HG02885 (cell line): ENCODE measurements at regions not wholly inside any gene's neighbourhood (a gene's known extent, or its start where the extent isn't known, plus 50 kb on each side); places are given as distances from the start of the nearest gene placed in this dataset.
"Not testable (repeated sequence)": the region's sequence is repeated elsewhere in the genome, so short reads cannot be mapped to it uniquely, and the experiment has no call there.

Experiments
- ATAC-seq: cut with Tn5 transposase; IDR thresholded peaks from one replicate; pipeline ENCODE4 v1.9.1; 2021; ENCODE audit warnings: mild to moderate bottlenecking; ENCODE audit not compliant: unreplicated experiment, poor library complexity

DNA sequence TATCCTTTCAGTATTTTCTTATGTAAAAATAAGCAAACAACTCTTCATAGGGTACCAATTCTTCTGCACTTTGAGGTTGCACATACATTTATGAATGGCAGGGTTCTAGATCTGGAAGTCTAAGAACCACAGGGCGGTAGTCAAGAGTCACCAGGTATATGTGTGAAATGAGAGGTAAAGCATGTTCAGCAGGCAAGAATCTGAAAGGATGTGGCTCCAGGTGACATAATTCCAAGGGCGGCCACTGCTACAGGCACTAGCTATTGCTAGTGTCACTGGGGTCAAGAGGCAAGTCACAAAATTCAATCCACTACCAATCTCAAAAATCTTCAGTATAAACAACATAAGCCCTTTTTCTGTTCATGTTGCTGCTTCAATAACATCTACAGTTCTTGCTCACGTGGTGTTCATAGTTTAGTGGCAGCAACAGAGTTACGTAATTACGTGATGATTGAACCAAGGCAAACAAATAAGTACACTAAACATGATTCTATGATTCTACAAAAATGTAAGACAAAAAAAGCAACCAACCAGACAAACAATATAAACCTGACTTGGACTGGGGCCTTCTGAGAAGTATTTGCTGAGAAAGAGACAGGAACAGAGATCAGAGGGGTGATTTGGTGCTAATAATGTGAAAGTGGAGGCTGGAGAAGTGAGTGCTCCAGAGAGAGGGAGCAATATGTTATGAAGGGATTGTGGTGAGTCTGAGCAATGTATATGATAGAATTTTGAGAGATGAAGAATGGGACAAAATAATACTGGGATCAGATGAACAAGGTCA is 101.7 kb downstream of the NAA11 start:
- no peak for ATAC-seq

DNA sequence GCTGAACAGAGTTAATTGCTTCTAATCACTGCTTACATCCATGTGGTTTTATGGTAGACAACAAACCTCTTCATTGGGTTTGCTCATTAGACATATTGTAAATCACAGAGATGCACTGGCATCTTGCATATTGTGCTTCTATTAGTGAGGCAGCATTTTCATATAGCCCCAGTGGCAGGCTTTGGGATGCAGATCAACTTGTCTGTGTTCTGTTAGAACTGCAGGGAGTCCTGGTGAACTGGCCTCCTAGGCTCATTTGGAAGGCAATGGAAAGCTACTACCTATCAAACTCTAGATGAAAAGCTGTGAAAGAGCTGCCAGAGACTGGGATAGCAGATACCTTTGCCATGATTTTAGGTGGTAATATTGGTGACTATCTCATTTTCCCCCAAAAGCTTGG is 108.8 kb downstream of the NAA11 start:
- no peak for ATAC-seq

DNA sequence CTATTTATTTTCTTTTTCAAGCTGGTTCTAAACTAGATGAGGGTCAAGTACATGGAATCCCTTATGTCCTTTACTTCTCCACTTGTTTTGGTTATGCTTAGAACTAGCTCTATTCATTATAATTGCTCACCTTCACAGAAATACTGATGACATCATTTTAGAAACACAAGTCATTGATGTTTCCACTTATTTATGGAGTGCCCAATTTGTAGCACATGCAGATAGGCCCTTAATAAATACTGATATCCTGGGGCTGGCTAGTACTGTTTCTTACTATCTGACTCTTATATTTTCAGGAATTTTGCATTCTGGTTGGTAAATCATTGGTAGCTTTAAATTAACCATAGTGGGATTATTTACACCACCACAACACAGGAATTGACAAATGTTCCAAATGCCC is 112.2 kb downstream of the NAA11 start:
- no peak for ATAC-seq

DNA sequence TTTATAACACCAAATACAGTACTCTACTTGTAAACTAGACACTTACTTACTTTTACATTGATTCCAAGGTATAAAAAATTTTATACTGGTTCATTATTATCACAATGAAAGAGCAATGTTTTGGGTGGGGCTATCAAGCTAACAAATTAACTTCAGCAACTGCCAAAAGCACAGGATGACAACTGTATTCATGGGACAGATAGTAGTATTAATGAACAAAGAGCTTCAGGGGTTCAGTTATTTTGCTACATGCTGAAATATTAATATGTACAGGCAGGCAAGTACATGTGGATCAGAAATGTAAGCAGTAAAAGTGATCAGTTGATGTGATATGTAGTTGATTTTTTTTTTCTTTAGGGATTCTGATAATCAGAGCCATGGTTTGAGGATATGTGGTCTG is 112.9 kb downstream of the NAA11 start:
- ATAC-seq: no peak

DNA sequence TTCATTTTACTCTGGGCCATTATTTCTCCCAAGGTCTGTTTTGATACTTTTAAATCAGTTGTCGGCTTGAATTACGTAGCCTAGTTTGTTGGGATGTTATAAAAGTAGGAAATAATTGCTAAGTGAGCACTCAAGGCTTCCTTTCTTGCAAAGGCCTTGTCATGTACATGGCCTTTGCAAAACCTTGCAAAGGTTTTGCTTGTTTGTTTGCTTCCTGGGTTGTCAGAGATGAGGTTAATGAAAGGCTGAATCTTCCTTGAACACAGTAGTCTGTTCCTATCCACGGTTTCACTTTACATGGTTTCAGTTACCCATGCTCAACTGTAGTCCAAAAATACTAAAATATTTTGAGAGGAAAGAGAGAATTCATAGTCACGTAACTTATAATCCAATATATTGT is 113.5 kb downstream of the NAA11 start:
- ATAC-seq: no peak

DNA sequence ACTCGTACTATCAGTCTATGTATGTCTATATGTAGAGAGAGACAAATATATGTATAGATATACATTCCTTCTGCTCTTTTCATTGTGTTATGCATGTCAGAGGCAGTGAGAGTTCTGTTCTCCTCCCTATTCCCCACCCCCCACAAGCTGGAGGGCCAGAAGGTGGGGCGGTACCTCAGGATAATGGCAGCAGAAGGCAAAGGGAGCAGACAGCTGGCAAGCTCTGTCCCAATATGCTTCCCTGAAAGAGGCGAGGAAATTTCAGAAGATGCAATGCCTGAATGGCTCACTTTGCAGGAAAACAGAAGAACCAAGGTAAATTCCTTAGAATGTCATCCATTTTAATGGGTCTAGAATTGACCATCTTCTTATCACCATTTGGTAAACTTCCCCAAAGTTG is 114.4 kb downstream of the NAA11 start:
- ATAC-seq: no peak

DNA sequence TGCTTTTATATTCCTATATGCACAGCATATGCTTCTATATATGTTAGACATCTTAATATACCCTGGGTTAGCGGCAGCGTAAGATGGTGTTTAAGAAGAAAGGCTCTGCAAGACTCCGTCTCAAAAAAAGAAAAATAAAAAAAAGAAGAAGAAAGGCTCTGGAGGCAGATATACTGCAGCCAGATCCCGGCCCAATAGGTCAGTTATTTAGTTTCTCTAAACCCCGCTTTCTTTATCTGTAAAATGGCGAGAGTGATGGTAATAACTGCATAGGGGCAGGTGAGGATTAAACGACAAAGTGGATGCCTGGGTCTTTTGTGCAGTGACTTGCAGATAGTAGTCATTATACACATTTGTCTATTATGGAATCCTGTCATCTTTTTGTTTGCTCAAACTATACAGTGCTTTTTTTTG is 115.2 kb downstream of the NAA11 start:
- ATAC-seq: no peak

DNA sequence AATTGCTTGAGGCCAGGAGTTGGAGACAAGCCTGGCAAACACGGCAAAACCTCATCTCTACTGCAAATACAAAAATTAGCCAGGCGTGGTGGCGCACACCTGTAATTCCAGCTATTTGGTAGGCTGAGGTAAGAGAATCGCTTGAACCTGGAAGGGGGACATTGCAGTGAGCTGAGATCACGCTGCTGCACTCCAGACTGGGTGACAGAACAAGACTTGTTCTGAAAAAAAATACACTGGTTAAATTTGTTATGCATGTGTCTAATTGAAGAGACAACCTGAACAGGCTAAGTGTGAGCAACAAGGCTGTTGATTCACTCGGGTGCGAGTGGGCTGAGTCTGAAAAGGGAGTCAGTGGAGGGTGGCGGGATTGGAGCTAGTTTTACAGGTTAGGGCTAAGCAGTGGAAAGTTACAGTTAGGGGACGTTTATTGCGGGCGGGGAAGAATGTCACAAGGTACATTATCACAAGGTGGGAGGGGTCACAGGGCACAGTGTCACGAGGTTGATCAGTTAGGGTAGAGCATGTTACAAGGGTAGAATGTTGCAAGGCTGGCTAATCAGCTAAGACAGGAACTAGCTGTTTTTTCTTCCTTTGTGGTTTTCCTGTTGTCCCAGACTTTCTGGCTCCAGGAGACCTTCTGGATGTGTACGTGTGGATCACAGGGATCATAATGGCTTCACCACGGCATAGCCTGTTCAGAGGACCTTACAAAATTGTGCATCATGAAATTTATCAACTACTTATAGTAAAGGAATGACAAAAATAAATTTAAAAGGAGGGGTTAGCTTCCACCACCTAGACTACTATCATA is 115.8 kb downstream of the NAA11 start:
- no peak for ATAC-seq

DNA sequence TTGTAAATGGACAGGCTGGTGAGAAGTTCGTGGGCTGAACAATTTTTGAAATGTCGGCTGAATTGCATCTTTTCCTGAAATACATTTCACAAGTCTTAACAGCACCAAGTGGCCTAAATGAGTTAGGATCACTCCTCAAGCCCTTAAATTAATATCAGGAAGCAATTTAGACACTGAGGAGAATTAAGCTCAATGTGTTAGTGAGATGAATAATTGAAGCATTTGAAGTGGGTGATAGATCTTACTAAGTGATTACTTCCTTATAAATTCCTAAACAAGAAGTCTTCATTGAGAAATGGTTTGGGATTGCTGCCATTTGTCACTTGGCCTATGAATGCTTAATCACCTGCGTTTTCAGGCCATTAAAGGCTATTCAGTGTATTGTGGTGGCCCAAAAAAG is 116.8 kb downstream of the NAA11 start:
- ATAC-seq: no peak

DNA sequence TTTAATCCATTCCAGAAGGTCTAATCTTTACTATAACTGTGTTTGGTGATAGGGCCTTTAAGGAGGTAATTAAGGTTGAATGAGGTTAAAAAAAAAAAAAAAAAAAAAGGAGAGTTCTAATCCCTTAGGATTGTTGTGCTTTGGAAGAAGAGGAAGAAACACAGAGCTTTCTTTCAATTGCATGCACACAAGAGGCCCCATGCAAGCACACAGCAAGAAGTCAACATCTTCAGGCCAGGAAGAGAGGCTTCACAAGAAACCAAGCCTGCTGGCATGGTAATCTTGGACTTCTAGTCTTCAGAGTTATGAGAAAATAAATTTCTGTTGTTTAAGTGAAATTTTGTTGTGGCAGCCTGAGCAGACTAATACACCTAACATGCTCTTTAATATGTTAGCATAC is 118.6 kb downstream of the NAA11 start:
- no peak for ATAC-seq

DNA sequence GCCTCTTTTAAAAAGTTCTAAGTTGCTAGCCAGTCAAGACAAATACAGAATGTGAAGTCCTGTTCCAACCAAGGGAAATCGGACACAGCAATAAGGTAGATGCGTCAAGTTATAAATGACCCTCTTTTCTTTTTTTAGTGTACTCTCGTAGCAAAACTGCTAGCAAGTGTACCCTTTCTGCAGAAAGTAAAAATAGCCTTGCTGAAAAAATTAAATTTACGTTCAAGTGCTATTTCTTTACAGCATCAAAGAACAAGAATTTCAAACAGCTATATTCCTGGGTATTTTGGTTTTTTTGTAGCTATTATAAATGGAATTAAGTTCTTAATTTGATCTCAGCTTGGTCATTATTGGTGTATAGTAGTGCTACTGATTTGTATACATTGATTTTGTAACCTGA is 119.2 kb downstream of the NAA11 start:
- no peak for ATAC-seq

DNA sequence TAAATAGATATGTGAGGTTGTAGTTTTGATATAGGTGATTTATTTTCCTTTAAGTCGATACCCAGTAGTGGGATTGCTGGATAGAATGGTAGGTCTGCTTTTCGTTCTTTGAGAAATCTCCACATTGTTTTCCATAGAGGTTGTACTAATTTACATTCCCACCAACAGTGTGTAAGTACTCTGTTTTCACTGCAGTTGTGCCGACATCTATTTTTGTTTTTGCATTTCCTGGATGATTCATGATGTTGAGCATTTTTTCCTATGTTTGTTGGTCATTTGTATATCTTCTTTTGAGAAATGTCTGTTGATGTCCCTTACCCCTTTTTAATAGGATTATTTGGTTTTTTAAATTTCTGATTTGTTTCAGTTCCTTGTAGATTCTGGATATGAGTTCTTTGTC is 120.7 kb downstream of the NAA11 start:
- ATAC-seq: no peak

DNA sequence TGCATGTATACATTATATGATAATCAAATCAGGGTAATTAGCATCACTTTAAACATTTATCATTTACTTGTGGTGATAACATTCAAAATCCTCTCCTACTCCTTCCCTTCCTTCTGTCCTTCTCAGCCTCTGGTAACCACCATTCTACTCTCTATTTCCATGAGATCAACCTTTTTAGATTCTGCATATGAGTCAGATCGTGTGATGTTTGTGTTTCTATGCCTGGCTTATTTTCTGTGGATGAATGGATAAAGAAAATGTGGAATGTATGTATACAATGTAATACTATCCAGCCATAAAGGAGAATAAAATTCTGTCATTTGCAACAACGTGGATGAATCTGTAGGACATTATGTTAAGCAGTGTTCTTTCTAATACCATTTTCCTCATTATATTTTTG is 123.9 kb downstream of the NAA11 start:
- ATAC-seq: no peak

DNA sequence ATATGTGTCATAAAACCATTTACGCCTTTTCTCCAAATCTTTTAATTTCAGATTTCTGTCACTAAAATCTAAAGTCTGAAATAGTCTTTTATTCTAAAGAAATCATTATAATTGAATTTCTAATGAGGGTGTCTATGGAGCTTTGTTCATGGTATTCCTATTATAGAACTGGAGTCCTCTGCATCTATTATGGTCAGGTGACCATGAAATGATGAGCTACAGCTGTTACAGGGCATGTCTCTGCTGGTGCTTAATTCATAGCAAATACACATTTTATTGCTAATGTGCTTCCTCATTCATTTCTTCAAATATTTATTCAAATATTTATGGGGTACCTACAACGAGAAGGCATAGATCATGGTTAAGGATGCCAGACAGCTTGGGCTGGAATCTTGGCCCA is 126.1 kb downstream of the NAA11 start:
- ATAC-seq: no peak

DNA sequence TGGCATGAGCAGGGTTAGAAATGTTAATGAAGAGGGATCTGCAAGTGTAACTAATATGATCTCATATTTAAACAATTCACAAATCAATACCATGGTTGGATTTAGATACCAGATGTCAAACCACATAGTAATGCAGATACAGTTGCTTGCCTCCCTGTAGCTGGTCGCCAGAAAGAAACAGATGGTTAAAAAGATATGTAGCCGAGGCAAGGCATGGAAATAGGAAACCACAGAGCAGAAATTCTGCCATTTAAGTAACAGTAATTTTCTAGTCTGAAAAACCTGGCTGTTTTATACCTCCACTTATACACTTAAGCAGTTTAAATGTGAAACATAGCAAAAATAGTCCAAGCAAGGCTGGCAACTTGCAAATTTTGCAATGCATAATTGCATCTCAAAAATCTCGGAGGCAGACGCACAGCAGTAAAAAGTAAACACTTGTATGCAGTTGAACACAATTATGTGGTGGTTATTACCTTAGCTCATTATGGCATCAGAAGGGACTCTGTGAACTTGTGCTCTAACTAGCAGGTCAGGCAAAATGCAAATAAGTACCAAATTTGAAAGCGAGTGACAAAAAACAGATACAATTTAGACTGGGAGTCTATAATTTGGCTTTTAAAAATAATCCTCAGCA is 126.8 kb downstream of the NAA11 start:
- no peak for ATAC-seq

DNA sequence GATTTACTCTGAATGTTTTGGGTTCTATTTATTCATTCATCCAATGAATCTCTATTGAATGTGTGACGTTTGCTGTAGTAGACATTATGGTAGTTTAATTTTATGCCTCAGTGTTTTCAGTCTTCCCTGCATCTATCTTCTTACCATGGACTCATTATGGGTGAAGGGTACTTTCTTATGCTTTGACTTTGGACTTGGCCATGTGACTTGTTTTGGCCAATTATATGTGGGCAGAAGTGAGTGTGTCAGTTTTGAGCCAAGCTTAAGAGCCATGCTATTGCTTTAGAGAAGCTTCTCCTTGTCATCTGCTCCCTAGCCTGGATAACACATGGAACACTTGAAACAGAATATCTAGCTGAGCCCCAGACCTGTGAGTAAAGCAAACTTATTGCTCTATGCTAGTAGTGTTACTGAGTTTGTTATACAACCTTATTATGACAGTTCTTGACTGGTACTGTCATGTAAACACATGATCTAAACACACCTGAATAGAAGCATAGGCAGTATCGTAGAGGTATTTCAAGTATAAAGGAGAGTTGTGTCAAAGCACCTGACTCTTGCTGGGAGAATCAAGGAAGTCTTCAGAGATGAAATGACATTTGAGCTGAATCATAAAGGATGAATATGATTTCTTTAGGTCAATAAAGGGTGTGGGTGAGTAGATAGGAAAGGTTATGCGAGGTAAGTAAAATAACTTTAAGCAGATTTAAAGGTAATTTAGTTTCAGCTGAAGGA is 128.4 kb downstream of the NAA11 start:
- no peak for ATAC-seq

DNA sequence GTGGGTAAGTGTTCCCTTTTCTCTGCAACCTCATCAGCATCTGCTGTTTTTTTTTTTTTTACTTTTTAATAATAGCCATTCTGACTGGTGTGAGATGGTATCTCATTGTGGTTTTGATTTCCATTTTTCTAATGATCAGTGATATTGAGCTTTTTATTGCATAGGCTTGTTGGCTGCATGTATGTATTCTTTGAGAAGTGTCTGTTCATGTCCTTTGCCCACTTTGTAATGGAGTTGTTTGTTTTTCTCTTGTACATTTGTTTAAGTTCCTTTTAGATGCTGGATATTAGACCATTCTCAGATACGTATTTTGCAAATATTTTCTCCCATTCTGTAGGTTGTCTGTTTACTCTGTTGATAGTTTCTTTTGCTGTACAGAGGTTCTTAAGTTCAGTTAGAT is 134.6 kb downstream of the NAA11 start:
- not testable (repeated sequence) for ATAC-seq

DNA sequence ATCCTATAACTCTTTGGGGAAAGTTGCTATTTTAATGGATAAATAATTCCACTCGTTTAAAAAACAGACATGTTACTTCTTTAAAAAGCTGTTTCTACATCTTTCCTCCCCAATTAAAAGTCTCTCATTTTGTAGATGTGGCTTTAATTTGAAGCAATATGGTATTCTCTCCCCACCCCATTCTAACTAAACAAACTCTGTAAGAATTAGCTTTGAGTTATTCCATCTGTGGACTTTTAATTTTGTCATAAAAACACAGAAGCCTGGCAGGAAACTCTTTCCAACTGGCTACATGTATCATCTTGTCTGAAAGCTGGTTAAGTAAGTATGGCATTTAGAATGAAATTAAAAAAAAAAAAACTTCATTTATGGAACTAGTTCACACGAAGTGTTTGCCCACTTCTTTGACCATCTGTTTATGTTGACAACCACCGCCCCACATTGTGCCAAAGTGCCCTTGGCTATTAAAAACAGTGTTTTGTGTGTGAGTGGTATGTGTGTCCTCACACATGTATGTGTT is 140.3 kb downstream of the NAA11 start:
- no peak for ATAC-seq

DNA sequence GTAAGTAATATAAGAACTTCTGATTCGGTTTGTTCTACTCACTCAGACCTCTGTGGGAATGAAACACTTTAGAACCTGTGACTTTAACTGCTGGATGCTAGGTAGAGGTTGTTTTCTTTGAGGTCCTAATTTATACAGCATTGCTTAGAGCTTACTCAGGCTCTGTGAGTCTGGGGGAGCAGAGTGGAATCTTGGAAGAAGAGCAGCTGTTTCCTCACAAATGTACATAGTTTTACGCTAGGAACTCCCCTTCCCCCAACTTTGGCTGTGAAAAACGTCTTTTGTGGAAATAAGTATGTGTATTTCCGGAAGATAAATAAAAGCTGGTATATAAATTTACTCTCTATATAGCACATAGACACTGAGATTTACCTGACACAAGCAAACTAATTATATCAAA is 141.4 kb downstream of the NAA11 start:
- ATAC-seq: no peak

DNA sequence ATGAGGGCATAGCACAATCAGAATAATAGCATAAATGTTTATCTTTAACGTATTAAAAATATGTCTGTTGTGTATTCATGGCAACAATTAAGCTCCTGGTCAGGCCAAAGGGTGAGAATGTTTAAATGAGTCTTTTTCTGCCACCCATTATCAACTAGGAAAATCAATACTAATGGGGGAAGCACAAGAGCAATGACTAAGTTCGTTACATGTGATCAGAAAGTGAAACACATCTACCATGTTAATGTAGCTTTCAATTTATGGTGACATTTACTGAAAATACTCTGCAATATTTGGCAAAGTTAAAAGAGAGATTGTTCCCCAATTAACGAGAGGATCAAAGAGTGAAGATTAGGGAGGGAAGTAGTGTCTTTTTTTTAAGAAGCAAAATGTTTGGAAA is 143.7 kb downstream of the NAA11 start:
- ATAC-seq: peak; percentile 49
